HG02798 (cell line): ENCODE measurements at regions not wholly inside any gene's neighbourhood (a gene's known extent, or its start where the extent isn't known, plus 50 kb on each side); places are given as distances from the start of the nearest gene placed in this dataset.
"Not testable (repeated sequence)": the region's sequence is repeated elsewhere in the genome, so short reads cannot be mapped to it uniquely, and the experiment has no call there.

Experiments
- ATAC-seq: cut with Tn5 transposase; IDR thresholded peaks from one replicate; pipeline ENCODE4 v1.9.1; 2021; ENCODE audit warnings: mild to moderate bottlenecking; ENCODE audit not compliant: unreplicated experiment, poor library complexity

DNA sequence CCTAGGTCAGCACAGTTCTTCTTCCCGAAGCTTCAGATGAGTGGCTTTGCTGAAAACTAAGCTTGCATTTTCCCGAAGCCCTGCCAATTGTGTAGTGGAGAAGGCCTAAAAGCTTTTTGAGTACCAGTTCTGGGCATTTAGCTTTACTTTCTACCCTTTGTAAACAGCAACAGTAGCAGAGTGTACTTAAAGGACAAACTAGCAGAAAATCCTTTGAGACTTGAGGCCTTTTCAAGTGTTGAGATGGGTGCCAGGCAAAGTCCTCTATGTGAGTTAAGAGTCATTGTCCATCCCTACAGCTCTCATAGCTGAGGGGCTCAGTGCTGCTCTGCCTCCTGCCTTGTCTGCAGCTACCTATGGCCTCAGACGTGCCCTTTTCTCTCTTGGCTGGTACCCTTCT lies 368.2 kb downstream of the CCSER2 start:
- no peak for ATAC-seq

DNA sequence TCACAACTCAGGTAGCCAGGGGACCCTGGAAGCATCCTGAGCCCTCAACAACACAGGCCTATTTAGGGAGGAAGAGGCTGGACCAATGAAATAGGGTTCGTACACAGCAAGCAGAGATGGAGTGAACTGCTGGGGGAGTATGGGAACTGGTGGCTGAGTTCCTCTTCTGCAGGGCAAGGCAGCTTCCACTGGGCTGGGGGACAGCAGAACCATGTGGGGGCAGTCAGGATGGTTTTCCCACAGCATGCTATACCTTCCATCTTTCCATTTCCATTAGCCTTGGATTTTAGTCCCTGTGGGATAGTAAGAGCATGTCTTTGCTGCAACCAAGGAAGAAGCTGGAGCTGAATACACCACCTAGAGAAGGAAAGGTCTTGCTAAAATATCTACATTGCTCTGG lies 370.6 kb downstream of the CCSER2 start:
- ATAC-seq: no peak

DNA sequence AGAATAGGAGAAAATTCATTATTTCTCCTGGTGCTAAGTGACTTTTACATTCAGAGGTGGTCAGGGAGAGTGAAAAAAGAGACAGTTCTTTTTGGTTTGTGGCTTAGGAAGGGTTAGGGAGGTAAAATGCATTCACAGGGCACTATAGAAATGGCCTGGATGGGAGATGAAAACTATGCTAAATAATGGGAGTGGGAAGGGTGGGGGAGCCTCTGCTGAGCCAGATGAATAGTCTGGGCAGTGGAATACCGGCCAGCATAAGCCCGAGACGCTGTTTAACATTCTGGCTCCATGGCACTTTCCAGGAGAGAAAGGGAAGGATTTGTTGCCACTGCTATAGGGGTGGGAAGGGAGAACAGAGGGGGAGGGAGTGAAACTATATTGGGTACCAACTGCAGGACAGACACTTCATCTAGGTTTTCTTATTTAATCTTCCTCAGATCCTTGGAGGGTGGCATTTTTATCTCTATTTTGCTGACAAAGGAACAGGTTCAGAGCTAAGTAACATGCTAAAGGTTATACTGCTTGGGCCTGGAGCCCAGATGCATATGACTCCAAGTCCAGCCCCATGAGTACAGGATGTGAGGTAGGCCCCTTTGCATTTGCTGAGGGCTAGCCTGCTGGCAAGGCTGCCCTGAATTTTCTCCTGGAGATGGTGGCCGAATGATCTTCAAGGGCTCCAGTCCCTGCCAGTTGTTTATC lies 372.4 kb downstream of the CCSER2 start:
- ATAC-seq: no peak

DNA sequence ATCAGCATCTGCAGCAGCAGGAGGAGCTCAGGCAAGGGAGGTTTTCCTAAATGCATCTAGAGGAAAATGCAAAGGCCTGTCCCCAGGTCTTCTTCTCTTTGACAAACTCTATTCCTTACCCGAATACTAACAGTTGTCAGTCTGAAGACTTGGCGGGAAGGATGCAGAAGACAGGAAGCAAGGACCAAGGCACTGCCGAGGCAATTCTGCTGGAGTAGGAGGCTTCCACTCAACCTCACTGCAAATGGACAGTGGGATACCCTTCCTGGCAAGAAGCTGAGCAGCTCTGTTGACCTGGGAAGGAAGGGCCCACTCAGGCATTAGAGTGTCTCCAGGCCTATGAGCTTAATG lies 373.0 kb downstream of the CCSER2 start:
- no peak for ATAC-seq

DNA sequence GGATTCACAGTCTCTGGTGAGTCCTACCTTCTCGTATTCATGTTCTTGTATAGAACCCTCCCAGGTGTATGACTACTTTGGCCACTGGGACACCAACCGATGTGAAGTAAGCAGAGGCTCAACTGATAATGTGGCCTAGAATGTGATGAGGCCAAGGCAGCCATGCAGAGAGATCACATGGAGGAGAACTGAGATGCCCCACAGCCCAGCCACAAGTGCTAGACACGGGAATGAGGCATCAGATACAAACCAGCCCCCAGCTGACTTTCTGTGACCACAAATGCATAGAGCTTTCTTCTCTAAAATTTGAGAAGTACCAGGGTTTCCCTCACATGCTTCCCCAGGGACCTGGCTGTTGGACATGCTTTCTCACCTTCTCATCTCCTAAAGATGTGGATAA lies 375.7 kb downstream of the CCSER2 start:
- ATAC-seq: no peak

DNA sequence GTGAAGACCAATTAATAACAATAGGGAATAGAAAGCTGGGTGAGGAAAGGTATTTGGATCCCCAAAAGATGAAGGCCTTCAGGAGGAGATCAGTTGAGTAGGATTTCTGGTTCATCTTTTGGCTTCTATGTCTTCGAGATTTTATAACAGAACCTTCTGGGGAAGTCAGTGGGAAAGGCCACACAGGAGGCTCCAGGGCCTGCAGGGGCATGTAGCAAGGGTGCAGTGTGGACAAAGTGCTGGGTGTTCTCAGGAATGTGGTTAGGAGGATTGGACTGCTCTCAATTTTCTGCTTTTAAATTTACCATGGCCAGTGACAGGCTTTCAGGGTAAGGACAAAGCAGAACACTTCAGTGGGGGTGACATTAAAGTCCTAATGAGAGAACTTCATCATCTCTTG lies 378.0 kb downstream of the CCSER2 start:
- no peak for ATAC-seq

DNA sequence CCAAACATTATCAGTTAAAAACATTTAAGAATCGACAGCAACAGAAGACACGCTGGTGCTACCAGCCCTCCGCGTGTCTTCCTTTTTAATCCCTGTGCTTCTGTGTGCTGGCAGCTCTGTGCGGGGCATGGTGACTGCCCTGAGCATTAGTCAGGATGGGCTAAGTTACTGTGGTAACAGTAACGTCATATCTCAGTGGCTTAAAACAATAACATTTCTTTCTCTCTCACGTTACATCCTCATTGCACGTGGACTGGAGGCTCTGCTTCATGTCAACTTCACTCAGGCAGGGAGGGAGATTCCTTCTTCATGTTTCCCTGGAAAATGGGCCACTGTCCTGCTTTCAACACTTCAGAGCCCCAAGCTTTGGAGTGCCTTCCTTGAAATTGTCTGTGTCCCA lies 378.5 kb downstream of the CCSER2 start:
- ATAC-seq: no peak

DNA sequence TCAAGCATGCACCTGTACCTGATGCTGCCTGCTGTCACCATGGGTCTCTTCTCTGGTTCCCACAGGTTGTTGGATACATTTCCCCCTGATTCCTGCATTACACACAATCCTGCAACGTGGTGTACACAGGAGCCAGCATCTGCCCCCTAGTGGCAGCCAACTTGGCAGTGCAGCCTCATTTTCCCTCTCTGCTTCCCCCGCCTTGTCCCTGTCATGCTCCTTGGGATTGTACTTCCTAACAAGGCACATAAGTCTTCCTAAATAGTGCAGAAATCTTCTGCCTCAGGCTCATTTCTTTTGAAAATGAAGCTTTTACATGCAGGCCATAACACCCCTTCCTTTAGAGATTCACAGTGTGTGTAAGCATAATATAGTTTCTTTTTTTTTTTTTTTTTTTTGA lies 387.5 kb downstream of the CCSER2 start:
- ATAC-seq: peak; percentile 76

DNA sequence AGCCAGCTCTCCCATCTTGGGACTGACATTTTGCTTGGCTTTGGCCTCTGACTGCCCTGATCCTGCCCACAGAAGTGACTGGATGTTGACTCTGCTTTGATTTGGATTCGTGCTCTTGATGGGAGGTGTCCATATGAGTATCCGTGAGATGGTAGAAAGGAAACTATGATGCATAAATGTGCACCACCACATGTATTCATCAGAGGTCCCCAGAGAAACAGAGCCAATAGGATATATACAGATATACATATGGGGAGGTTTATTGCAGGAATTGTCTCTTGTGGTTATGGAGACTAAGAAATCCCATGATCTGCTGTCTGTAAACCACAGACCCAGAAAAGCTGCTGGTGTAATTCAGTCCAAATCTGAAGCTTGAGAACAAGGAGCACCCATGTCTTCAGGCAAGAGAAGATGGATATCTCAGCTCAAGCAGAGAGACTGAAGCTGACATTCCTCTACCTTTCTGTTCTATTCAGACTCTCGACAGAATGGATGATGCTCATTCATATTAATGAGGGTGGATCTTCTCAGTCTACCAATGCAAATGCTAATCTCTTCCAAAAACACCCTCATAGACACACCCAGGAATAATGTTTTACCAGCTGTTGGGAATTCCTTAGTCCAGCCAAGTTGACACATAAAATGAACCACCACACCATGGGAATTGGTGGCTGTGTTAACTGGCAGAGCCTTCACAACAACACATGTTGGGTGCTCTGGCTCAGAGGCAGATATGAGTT lies 390.7 kb downstream of the CCSER2 start:
- ATAC-seq: no peak

DNA sequence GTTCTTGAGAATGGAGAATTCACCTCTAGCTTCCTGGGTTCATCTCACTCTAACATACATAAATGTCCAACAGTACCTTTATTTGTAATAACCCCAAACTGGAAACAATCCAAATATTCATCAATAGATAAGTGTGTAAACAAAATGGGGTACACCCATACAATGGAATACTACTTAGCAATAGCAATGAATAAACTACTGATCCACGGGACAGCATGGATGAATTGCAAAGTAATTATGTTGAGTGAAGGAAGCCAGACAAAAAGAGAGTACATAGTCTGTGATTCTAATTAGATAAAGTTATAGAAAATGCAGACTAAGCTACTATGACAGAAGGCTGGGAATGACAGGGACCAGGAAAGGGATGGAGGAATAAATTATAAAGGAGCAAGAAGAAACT lies 391.3 kb downstream of the CCSER2 start:
- ATAC-seq: no peak

DNA sequence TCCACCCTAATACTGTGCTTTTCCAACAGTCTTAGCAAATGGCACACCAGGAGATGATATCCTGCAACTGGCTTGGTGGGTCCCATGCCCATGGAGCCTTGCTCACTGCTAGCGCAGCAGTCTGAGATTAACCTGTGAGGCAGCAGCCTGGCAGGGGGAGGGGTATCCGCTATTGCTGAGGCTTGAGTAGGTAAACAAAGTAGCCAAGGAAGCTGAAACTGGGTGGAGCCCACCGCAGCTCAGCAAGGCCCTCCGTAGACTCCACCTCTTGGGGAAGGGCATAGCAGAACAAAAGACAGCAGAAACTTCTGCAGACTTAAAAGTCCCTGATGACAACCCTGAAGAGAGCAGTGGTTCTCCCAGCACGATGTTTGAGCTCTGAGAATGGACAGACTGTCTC lies 399.0 kb downstream of the CCSER2 start:
- no peak for ATAC-seq

DNA sequence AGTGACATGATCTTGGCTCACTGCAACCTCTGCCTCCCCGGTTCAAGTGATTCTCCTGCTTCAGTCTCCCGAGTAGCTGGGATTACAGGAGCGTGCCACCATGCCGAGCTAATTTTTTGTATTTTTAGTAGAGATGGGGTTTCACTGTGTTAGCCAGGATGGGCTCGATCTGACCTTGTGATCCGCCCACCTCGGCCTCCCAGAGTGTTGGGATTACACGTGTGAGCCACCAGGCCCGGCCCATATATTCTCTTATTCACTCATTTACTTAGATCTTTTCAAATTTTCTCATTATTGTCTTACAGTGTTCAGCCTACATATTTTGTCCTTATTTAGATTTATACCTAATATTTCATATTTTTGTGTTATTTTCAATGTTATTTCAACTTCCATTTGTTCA lies 410.7 kb downstream of the CCSER2 start:
- ATAC-seq: not testable (repeated sequence)

DNA sequence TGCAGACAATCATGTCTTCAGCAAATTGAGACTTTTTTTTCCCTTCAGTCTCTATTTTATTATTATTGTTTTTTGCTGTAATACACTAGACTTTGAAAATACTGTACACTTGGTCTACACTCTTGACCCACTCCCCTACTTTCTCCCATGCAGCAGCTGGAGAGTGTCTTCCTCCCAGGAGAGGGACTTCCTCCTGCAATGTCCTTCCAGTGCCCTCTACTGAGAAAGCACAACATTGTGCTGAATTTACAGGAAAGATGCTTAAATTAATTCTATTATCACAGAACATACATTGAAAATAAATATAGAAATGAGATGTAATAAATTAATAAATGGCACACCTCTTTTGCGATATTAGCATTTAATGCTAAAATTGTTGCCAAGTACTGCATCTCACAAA lies 411.3 kb downstream of the CCSER2 start:
- ATAC-seq: no peak

DNA sequence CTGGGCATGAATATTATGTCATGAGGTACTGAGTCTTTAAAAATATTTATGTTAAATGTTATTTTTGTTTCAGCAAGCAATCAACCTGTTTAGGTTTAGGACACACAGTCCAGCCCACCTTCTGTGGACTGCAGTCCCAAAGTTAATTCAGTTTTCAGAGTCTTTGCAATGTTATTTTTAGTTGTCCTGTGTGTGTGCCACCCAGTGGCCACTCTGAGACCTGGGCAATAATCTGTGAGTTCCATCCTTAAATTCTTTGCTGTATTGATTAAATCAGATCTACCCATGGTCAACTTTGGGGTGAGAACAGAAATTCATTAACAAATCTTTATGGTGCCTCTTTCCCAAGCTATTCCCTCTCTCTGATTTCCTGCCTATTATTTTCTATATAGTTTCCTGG lies 415.1 kb downstream of the CCSER2 start:
- ATAC-seq: no peak

DNA sequence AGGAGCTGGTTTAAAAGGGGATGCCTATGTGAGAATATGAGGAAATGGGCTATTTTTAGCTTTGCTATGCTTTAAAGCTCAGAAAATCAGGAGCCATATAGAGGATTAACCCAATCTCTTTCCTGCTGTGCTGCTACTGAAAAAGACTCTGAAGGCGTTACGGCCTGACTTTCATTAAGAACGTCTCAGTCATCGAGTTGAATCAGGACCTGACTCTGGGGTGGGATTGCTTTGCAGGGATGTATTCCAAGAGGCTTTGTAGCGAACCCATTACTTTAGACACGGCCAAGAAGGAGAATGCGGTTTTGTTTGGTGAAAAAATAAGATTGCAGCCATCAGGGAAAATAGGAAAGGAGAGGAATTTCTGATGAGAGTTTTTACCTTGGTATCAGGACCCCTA lies 426.9 kb downstream of the CCSER2 start:
- ATAC-seq: no peak

DNA sequence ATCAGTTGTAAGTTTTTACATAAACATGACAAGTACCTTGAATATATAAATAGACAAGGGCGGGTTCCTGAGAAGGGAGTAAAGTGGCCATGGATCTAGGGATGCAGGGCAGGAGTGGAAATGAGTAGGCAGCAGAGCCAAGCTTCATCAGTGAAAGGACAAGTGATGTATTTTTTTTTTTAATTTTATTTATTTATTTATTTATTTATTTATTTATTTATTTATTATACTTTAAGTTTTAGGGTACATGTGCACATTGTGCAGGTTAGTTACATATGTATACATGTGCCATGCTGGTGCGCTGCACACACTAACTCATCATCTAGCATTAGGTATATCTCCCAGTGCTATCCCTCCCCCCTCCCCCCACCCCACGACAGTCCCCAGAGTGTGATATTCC lies 428.3 kb downstream of the CCSER2 start:
- not testable (repeated sequence) for ATAC-seq

DNA sequence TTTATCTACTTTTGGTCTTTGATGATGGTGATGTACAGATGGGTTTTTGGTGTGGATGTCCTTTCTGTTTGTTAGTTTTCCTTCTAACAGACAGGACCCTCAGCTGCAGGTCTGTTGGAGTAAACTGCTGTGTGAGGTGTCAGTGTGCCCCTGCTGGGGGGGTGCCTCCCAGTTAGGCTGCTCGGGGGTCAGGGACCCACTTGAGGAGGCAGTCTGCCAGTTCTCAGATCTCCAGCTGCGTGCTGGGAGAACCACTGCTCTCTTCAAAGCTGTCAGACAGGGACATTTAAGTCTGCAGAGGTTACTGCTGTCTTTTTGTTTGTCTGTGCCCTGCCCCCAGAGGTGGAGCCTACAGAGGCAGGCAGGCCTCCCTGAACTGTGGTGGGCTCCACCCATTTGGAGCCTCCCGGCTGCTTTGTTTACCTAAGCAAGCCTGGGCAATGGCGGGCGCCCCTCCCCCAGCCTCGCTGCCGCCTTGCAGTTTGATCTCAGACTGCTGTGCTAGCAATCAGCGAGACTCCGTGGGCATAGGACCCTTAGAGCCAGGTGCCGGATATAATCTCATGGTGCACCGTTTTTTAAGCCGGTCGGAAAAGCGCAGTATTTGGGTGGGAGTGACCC lies 433.7 kb downstream of the CCSER2 start:
- ATAC-seq: not testable (repeated sequence)

DNA sequence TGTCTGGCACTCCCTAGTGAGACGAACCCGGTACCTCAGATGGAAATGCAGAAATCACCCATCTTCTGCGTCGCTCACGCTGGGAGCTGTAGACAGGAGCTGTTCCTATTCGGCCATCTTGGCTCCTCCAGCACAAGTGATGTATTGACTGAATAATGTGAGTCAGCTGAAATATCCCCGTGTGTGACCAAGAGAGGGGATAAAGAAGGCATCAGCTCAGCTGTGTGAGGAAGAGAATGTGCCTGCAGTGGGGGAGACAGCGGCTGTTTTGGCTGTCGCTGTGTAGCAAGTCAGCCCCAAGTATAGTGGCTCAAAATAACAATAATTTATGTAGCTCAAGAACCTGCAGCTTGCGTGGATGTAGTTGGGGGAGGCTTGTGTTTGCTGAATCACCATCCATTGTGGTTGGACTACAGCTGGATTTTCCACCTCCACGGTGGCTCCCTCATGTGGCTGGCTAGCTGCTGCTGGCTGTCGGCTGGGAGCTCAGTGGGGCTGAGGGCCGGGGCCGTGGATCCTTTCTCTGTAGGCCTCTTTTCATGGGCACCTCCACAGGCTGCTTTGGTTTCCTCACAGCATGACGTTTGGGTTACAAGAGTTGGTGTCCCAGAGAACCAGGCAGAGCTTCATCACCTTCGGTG lies 434.5 kb downstream of the CCSER2 start:
- ATAC-seq: no peak

DNA sequence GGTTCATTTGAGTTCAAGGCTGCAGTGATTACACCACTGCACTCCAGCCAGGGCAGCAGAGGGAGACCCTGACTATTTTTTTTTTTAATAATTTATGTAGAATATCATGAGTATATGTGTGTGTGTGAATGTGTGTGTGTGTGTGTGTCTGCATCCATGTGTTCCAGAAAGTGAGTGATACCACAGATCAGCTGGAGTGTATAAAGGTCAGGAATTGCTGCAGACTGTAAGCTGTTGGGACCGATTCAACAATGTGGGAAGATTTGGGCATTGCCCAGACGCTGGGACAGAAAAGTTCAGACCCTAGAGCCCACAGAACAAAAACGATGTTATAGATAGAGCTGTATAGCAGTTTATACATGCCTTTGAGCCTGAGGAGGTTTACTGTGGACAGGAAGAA lies 435.6 kb downstream of the CCSER2 start:
- no peak for ATAC-seq

DNA sequence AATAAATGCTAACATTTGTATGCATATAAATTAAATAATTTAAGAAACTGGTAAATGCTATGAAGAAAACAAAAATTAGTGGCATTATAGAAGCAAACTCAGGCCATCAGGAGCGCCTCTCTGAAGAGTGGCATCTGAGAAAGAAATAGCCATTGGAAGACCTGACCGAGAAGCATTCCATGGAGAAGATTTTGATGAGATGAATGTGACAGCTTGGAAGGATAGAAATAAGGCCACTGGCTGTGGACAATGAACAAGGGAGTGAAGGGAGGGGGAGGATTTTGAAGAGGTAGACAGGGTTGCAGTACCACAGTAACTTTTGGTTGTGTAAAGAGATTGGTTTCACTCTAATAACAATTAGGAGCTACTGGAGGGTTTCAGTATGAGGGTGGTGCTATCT lies 436.7 kb downstream of the CCSER2 start:
- ATAC-seq: no peak

DNA sequence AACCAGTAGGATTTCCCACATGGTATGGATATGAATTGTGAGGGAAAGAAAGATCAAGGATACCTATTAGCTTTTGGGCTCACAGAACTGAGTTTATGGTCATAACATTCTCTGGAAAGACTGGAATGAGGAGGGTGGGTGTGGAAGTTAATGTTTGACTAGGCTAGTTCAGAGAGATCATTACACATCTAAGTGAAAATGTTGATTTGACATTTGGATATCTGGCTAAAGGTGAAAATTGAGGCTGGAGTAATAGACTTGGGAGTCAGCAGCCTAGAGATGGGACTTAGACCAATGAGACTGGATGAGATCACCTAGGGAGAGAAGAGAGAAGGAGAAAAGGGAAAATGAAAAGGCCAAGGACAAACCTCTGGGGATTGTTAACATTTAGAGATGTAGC lies 437.3 kb downstream of the CCSER2 start:
- no peak for ATAC-seq
